Tibial artery (tissue), 4 donors: ENCODE measurements at regions not wholly inside any gene's neighbourhood (a gene's known extent, or its start where the extent isn't known, plus 50 kb on each side); places are given as distances from the start of the nearest gene placed in this dataset.

ENCODE experiments used
- DNase-seq, 2 donors: peaks; one replicate each; pipeline ENCODE4 v3.0.0-alpha.2; 2019
- H3K27ac ChIP-seq, 2 donors: fragments of 200-600 bp; sonication (generic) in 1 of 2; 1 replicate in 1 of 2; 2 replicates in 1 of 2; pipeline ENCODE4 v1.5.1; 2018 to 2019; ENCODE audit warnings: mild to moderate bottlenecking in 1 of 2
- H3K27me3 ChIP-seq, 2 donors: fragments of 200-600 bp; sonication (generic) in 1 of 2; one replicate each; pipeline versions ENCODE4 v1.5.1 to v1.6.0; 2016 to 2019
- H3K36me3 ChIP-seq, 3 donors: fragments of 200-600 bp; sonication (generic) in 2 of 3; one replicate each; pipeline ENCODE4 v1.5.1; 2016 to 2019; ENCODE audit warnings: mild to moderate bottlenecking in 2 of 3
- H3K4me1 ChIP-seq, 4 donors: fragments of 200-600 bp; sonication (generic) in 2 of 4; 1 replicate in 3 of 4; 2 replicates in 1 of 4; pipeline ENCODE4 v1.5.1; 2016 to 2019
- H3K4me3 ChIP-seq, 2 donors: fragments of 200-600 bp; sonication (generic) in 1 of 2; 1 replicate in 1 of 2; 2 replicates in 1 of 2; pipeline ENCODE4 v1.5.1; 2018 to 2019; ENCODE audit warnings: mild to moderate bottlenecking in 2 of 2
- H3K9me3 ChIP-seq, 3 donors: fragments of 200-600 bp; sonication (generic) in 1 of 3; one replicate each; pipeline ENCODE4 v1.5.1; 2016 to 2019
- CTCF ChIP-seq, 2 experiments: fragments of 200-600 bp in 1 of 2; fragments of 450-650 bp in 1 of 2; IDR thresholded peaks; one replicate each; pipeline ENCODE4 v1.5.1; 2017 to 2019; ENCODE audit warnings: antibody characterized with exemption in 2 of 2, mild to moderate bottlenecking in 1 of 2, moderate library complexity in 1 of 2
- intact Hi-C: fragments of 100-400 bp; cut with DNase I; formaldehyde crosslinking; loops from one replicate; pipeline ENCODE4 v1.15.0; 2023; ENCODE audit warnings: low total_unique reads

- no peaks in the 10 kb centered on the region for H3K27me3 ChIP-seq
- no peak for DNase-seq
- H3K27ac ChIP-seq: no peak overlapping the region
- intact Hi-C loops: no loop called here
- H3K36me3 ChIP-seq: no peaks in the 10 kb centered on the region
- H3K9me3 ChIP-seq: no peaks in the 10 kb centered on the region
- no peaks in the 10 kb centered on the region for H3K4me1 ChIP-seq
- no peak for TF ChIP-seq CTCF (IDR thresholded peaks at IDR 0.05)
- H3K4me3 ChIP-seq: no peak overlapping the region
Measured at GRCh38 chr3:135326851-135327250, 531.8 kb downstream of the EPHB1 start.

DNA sequence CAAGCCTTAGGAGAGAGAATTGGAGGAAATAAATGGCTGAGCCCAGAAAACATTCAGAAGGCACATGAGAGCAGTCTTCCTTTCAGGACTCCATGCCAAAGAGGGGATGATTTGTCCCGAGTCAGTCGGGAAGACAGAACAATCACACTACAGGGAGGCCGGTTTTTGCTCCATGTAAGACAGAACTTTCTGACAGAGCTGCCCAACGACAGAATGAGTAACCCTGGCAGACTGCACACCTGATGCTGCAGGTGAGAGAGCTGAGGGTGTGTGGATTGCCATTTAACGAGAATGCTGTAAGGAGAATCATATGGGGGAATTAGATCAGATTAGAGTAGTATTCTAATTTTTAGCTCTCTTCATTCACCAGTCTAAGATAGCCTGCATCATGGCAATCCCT, 533.0 kb downstream of the EPHB1 start:
- Histone ChIP-seq H3K27me3 (no peaks in the 10 kb centered on the region), H3K4me3 (no peak overlapping the region), H3K36me3 (no peaks in the 10 kb centered on the region), H3K9me3 (no peaks in the 10 kb centered on the region), H3K27ac (no peak overlapping the region), H3K4me1 (no peaks in the 10 kb centered on the region)
- no peak for DNase-seq
- no peak for TF ChIP-seq CTCF (IDR thresholded peaks at IDR 0.05)
- intact Hi-C loops: no loop called here

DNA sequence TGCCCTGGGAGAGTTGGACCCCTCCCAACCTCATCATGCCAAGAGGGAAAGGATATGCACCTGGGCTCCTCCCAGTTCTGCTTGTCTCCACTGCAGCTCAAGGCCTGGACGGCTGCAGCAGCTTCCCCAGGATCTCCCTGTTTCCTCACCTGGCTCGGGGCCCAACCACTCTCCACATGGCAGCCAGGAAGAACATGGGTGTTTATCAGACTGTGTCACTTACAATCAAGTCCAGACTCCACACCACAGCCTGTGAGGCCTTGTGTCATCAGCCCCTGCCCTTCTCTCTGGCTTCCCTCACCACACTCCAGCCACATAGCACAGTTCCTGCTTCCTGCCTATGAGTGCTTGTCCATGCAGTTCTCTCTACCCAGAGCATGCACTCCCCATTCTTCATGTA, 534.4 kb downstream of the EPHB1 start:
- Histone ChIP-seq H3K27ac (no peak overlapping the region), H3K27me3 (no peaks in the 10 kb centered on the region), H3K4me1 (no peaks in the 10 kb centered on the region), H3K4me3 (no peak overlapping the region), H3K36me3 (no peaks in the 10 kb centered on the region), H3K9me3 (no peaks in the 10 kb centered on the region)
- intact Hi-C loops: no loop called here
- no peak for TF ChIP-seq CTCF (IDR thresholded peaks at IDR 0.05)
- DNase-seq: no peak

DNA sequence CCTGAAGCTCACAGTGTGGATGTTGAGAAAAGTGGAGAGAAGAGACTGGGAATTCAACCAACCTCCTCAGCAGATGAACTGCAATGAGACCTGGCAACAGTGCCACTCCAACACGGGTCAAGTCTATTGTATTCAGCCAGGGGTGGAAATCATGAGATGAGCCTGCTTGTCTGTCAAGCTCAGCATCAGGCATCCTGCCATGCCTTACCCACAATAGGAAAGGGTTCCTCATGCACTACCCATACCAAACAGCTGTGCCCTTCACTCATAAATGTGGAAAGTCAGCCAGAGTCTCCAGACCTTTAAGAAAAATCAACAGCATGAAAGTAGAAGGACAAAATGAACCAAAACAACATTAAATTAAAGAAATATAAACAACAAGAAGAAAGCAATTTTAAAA, 542.1 kb downstream of the EPHB1 start:
- Histone ChIP-seq H3K9me3 (no peaks in the 10 kb centered on the region), H3K27ac (no peak overlapping the region), H3K4me1 (no peaks in the 10 kb centered on the region), H3K27me3 (no peaks in the 10 kb centered on the region), H3K4me3 (no peak overlapping the region), H3K36me3 (no peaks in the 10 kb centered on the region)
- DNase-seq: no peak
- no peak for TF ChIP-seq CTCF (IDR thresholded peaks at IDR 0.05)
- intact Hi-C loops: no loop called here

DNA sequence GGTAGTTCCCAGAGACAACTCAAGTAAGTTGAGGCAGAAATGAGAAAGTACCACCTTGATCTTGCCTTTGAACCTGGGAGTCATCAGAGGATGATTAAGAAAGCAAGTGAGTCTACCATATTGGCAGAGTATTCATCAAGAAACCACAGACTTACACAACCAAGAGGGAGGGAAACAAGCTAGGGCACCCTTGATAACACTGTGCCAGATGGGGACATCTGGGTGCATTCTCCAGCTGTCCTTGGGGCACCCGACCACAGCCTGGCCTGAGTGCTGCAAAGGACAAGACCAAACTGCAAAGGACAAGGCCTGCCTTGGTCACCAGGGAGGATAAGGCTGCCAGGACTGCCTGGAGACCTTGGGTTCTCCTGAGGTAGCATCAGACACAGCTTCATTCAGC, 553.6 kb downstream of the EPHB1 start:
- no peaks in the 10 kb centered on the region for H3K4me1 ChIP-seq
- H3K9me3 ChIP-seq: no peaks in the 10 kb centered on the region
- no peak for DNase-seq
- no peaks in the 10 kb centered on the region for H3K36me3 ChIP-seq
- intact Hi-C loops: no loop called here
- no peak for TF ChIP-seq CTCF (IDR thresholded peaks at IDR 0.05)
- H3K4me3 ChIP-seq: no peak overlapping the region
- no peaks in the 10 kb centered on the region for H3K27me3 ChIP-seq
- no peak overlapping the region for H3K27ac ChIP-seq

GRCh38 chr3:135349254-135349948, 554.3 kb downstream of the EPHB1 start:
- no peak for TF ChIP-seq CTCF (IDR thresholded peaks at IDR 0.05)
- Histone ChIP-seq H3K27ac (no peak overlapping the region), H3K4me1 (no peaks in the 10 kb centered on the region), H3K9me3 (no peaks in the 10 kb centered on the region), H3K36me3 (no peaks in the 10 kb centered on the region), H3K27me3 (no peaks in the 10 kb centered on the region), H3K4me3 (no peak overlapping the region)
- DNase-seq: no peak
- intact Hi-C loops: no loop called here
